Liver (tissue), 3 donors: ENCODE measurements at regions not wholly inside any gene's neighbourhood (a gene's known extent, or its start where the extent isn't known, plus 50 kb on each side); places are given as distances from the start of the nearest gene placed in this dataset.

Experiments used
- TAF1 ChIP-seq: conservative IDR thresholded peaks from 2 replicates; pipeline ENCODE4 v1.6.1; 2016; ENCODE audit warnings: antibody characterized with exemption, mild to moderate bottlenecking
- TF ChIP-seq, protein P1 (sequence below): fragments of 150-350 bp; IDR thresholded peaks from 2 replicates; pipeline ENCODE4 v1.5.1; 2017; ENCODE audit warnings: improper control_type of control experiment, low read depth, low read length; ENCODE audit not compliant: missing input control
- donor health status: healthy.
- donor health status: healthy.

DNA sequence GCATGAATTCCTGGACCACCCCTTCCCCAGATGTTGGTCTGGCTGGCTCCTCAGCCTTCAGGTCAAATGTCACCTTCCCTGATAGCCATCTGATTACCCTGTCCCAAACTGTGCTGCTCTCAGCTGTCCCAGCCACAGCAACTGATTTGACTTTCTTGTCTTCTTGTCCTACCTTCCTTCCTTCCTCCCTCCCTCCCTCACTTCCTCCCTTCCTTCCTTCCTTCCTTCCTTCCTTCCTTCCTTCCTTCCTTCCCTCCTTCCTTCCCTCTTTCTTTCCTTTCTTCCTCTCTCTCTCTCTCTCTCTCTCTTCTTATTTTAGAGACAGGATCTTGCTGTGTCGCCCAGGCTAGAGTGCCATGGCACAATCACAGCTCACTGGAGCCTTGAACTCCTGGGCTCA is 242.5 kb downstream of the RPS24 start:
- TF ChIP-seq, protein P1, sequence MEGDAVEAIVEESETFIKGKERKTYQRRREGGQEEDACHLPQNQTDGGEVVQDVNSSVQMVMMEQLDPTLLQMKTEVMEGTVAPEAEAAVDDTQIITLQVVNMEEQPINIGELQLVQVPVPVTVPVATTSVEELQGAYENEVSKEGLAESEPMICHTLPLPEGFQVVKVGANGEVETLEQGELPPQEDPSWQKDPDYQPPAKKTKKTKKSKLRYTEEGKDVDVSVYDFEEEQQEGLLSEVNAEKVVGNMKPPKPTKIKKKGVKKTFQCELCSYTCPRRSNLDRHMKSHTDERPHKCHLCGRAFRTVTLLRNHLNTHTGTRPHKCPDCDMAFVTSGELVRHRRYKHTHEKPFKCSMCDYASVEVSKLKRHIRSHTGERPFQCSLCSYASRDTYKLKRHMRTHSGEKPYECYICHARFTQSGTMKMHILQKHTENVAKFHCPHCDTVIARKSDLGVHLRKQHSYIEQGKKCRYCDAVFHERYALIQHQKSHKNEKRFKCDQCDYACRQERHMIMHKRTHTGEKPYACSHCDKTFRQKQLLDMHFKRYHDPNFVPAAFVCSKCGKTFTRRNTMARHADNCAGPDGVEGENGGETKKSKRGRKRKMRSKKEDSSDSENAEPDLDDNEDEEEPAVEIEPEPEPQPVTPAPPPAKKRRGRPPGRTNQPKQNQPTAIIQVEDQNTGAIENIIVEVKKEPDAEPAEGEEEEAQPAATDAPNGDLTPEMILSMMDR = no peak
- no peak for TF ChIP-seq TAF1
